ENCODE measurements at regions not wholly inside any gene's neighbourhood (a gene's known extent, or its start where the extent isn't known, plus 50 kb on each side); places are given as distances from the start of the nearest gene placed in this dataset.

- TF ChIP-seq ARID4B (CRISPR knock-in tag; IDR thresholded peaks at IDR 0.05; ENCODE audit: borderline replicate concordance) (no peak), NFYB (CRISPR knock-in tag; conservative IDR thresholded peaks at IDR 0.05; ENCODE audit: low read depth) (no peak), EMX1 (CRISPR knock-in tag; IDR thresholded peaks at IDR 0.05) (no peak), ZNF396 (CRISPR knock-in tag; IDR thresholded peaks at IDR 0.05; ENCODE audit: borderline replicate concordance) (no peak), ZNF317 (CRISPR knock-in tag; IDR thresholded peaks at IDR 0.05; ENCODE audit: borderline replicate concordance, low read depth) (no peak), GRHL2 (CRISPR knock-in tag; IDR thresholded peaks at IDR 0.05; ENCODE audit: insufficient replicate concordance, severe bottlenecking) (no peak), MYBL2 (CRISPR knock-in tag; IDR thresholded peaks at IDR 0.05) (no peak)
Observed at GRCh38 chr14:98999901-99000300, 272.1 kb downstream of the BCL11B start (continued).

GRCh38 chr14:99001241-99001640 is 270.8 kb downstream of the BCL11B start:
- ChIA-PET POLR2A (no interaction called here), CTCF (no interaction called here)
- no peak overlapping the region for H3K27ac Mint-ChIP-seq

GRCh38 chr14:99003646-99004045 is 268.4 kb downstream of the BCL11B start:
- DNase-seq (ENCODE audit: low spot score): no peak
- ATAC-seq: no peak
- ChIA-PET CTCF (interaction anchor here (0.6 kb wide), 1 partner anchor 390 kb away, joined by 3 read pairs; no protein-coding TSS in a partner anchor), POLR2A (no interaction called here)
- Mint-ChIP-seq H3K27me3 (ENCODE audit: low read depth) (peaks cover 21% of the 10 kb centered on the region), H3K27ac (no peak overlapping the region), H3K4me1 (peaks cover 20% of the 10 kb centered on the region), H3K9me3 (no peaks in the 10 kb centered on the region), H3K36me3 (no peaks in the 10 kb centered on the region), H3K4me3 (no peak overlapping the region)
- TF ChIP-seq ZNF416 (CRISPR knock-in tag; IDR thresholded peaks at IDR 0.05) (no peak), NR3C1 (CRISPR knock-in tag; conservative IDR thresholded peaks at IDR 0.05; ENCODE audit: low read depth) (no peak), NFATC4 (CRISPR knock-in tag; IDR thresholded peaks at IDR 0.05) (no peak), CREB1 (CRISPR knock-in tag; IDR thresholded peaks at IDR 0.05) (no peak), ZNF263 (CRISPR knock-in tag; IDR thresholded peaks at IDR 0.05; ENCODE audit: low read depth) (no peak), ZNF138 (CRISPR knock-in tag; conservative IDR thresholded peaks at IDR 0.05) (no peak), ERG (CRISPR knock-in tag; IDR thresholded peaks at IDR 0.05) (no peak), ZNF671 (CRISPR knock-in tag; IDR thresholded peaks at IDR 0.05) (no peak), FOXP1 (CRISPR knock-in tag; IDR thresholded peaks at IDR 0.05; ENCODE audit: borderline replicate concordance) (no peak), ZBTB43 (CRISPR knock-in tag; IDR thresholded peaks at IDR 0.05) (no peak), ZNF219 (CRISPR knock-in tag; IDR thresholded peaks at IDR 0.05; ENCODE audit: borderline replicate concordance) (no peak), ZNF512 (CRISPR knock-in tag; IDR thresholded peaks at IDR 0.05; ENCODE audit: borderline replicate concordance) (no peak), EMX1 (CRISPR knock-in tag; IDR thresholded peaks at IDR 0.05) (no peak), TCF7 (CRISPR knock-in tag; IDR thresholded peaks at IDR 0.05; ENCODE audit: low read depth) (no peak), STAT6 (CRISPR knock-in tag; conservative IDR thresholded peaks at IDR 0.05; ENCODE audit: low read depth) (no peak)

More at GRCh38 chr14:99001241-99001640, 270.8 kb downstream of the BCL11B start:
- H3K27me3 Mint-ChIP-seq (ENCODE audit: low read depth): peaks cover 30% of the 10 kb centered on the region
- no peak overlapping the region for H3K4me3 Mint-ChIP-seq
- H3K36me3 Mint-ChIP-seq: no peaks in the 10 kb centered on the region
- peaks cover 20% of the 10 kb centered on the region for H3K4me1 Mint-ChIP-seq
- no peaks in the 10 kb centered on the region for H3K9me3 Mint-ChIP-seq
- ATAC-seq (no peak), DNase-seq (ENCODE audit: low spot score) (no peak)
- no peak for TF ChIP-seq RELA (CRISPR knock-in tag; IDR thresholded peaks at IDR 0.05; ENCODE audit: borderline replicate concordance)

Measured in WTC11 (cell line).